ENCODE measurements at regions not wholly inside any gene's neighbourhood (a gene's known extent, or its start where the extent isn't known, plus 50 kb on each side); places are given as distances from the start of the nearest gene placed in this dataset.

DNA sequence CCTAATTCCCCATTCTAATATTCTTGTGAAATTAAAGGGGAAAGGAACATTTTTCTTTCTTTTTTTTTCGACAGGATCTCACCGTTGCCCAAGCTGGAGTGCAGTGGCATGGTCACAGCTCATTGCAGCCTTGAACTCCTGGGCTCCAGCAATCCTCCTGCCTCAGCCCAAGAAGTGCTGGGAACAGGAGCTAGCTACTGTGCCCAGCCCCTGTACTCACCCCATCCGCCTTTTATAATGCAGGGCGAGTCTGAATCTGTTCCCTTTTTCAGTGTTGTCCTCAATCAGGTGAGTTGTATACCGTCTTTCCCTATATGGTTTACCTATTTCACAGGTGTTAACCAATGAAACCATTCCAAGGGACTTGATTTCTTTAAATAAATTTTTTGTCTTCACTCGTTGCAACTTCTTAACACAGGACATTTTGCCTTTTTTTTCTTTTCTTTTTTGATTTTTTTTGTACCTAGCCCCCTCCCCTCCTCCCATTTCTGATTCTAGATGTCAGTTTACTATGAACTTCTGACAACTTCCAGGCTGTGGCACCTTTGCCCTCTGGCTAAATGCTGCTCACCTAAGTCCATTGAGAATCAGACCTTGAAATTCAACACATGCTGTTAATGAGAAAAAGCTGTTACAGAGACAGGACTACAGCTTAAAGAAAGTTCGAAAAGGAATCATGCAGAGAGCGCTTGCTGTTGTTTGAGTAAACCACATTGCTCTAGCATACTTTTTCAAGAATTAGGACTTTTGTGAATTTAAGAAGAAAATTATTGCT lies 562.1 kb upstream of the KLF12 start:
- no peak for TF ChIP-seq POLR2A (IDR thresholded peaks at IDR 0.05; ENCODE audit: extremely low read depth, insufficient read length)
- TF ChIP-seq, protein P1, sequence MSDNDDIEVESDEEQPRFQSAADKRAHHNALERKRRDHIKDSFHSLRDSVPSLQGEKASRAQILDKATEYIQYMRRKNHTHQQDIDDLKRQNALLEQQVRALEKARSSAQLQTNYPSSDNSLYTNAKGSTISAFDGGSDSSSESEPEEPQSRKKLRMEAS (IDR thresholded peaks at IDR 0.05; ENCODE audit: low read depth, low read length) = no peak

Data from NB4 (cell line).